NCI-H1436 (cell line): ENCODE measurements at regions not wholly inside any gene's neighbourhood (a gene's known extent, or its start where the extent isn't known, plus 50 kb on each side); places are given as distances from the start of the nearest gene placed in this dataset.
"Not testable (repeated sequence)": the region's sequence is repeated elsewhere in the genome, so short reads cannot be mapped to it uniquely, and the experiment has no call there.

Experiments
- DNase-seq: peaks from one replicate; lab custom pipeline; 2025; lab: John Stamatoyannopoulos, UW

GRCh38 chr6:23510778-23511510 is 615.1 kb upstream of the NRSN1 start:
- no peak for DNase-seq

- no peak for DNase-seq
These were observed 614.2 kb upstream of the NRSN1 start for GRCh38 chr6:23511817-23512216.

- DNase-seq = no peak
These were observed 607.7 kb upstream of the NRSN1 start for GRCh38 chr6:23518294-23518693.

GRCh38 chr6:23522792-23523547 is 603.0 kb upstream of the NRSN1 start:
- DNase-seq = no peak

- no peak for DNase-seq
These were observed 602.2 kb upstream of the NRSN1 start for GRCh38 chr6:23523771-23524170.

- no peak for DNase-seq
These were observed 601.5 kb upstream of the NRSN1 start for GRCh38 chr6:23524548-23524947.

GRCh38 chr6:23526526-23526925 is 599.5 kb upstream of the NRSN1 start:
- no peak for DNase-seq

GRCh38 chr6:23529902-23530301 is 596.1 kb upstream of the NRSN1 start:
- DNase-seq = no peak

GRCh38 chr6:23531666-23532065 is 594.3 kb upstream of the NRSN1 start:
- DNase-seq = no peak

GRCh38 chr6:23532227-23532626 is 593.8 kb upstream of the NRSN1 start:
- DNase-seq = no peak

- no peak for DNase-seq
These were observed 592.7 kb upstream of the NRSN1 start for GRCh38 chr6:23533311-23533710.

GRCh38 chr6:23533944-23534343 is 592.1 kb upstream of the NRSN1 start:
- DNase-seq = peak; percentile 77

GRCh38 chr6:23534351-23534750 is 591.7 kb upstream of the NRSN1 start:
- peak; percentile 62 for DNase-seq

- DNase-seq = no peak
These were observed 590.9 kb upstream of the NRSN1 start for GRCh38 chr6:23535101-23535500.

GRCh38 chr6:23537828-23538227 is 588.2 kb upstream of the NRSN1 start:
- no peak for DNase-seq

GRCh38 chr6:23547851-23548250 is 578.2 kb upstream of the NRSN1 start:
- no peak for DNase-seq

GRCh38 chr6:23554953-23555352 is 571.1 kb upstream of the NRSN1 start:
- not testable (repeated sequence) for DNase-seq

GRCh38 chr6:23559587-23560343 is 566.2 kb upstream of the NRSN1 start:
- no peak for DNase-seq

GRCh38 chr6:23561732-23562131 is 564.3 kb upstream of the NRSN1 start:
- DNase-seq = no peak

- no peak for DNase-seq
These were observed 563.5 kb upstream of the NRSN1 start for GRCh38 chr6:23562554-23562953.

GRCh38 chr6:23563323-23563722 is 562.7 kb upstream of the NRSN1 start:
- DNase-seq = no peak

GRCh38 chr6:23566418-23566817 is 559.6 kb upstream of the NRSN1 start:
- DNase-seq = no peak

GRCh38 chr6:23568292-23568691 is 557.7 kb upstream of the NRSN1 start:
- DNase-seq = no peak
